GM21529 (cell line): ENCODE measurements at regions not wholly inside any gene's neighbourhood (a gene's known extent, or its start where the extent isn't known, plus 50 kb on each side); places are given as distances from the start of the nearest gene placed in this dataset.
"Not testable (repeated sequence)": the region's sequence is repeated elsewhere in the genome, so short reads cannot be mapped to it uniquely, and the experiment has no call there.

Source experiments
- ATAC-seq: cut with Tn5 transposase; IDR thresholded peaks from one replicate; pipeline ENCODE4 v1.9.1; 2021; ENCODE audit not compliant: unreplicated experiment

GRCh38 chr4:86478151-86478550 is 116.0 kb upstream of the PTPN13 start:
- ATAC-seq, result not testable (repeated sequence)

DNA sequence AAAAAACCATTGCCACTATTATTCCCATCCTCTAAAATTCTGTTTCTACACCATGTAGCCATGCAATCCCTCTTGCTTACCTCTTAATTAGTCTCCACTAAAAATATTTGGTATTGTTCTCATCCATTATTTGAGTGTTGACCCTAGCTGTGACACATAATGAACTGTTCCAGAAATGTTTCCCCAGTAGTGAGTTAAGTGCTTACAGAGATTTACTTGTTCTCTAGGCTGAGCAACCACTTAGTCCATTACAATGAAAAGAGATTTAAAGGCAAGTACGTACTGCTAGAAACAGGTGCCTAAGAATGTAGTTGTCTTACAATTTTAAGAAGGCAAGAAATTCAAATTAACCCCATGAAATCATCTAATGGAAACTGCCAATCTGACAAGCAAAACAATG is 112.7 kb upstream of the PTPN13 start:
- ATAC-seq, result no peak

GRCh38 chr4:86482306-86483172 is 111.6 kb upstream of the PTPN13 start:
- ATAC-seq, result no peak

DNA sequence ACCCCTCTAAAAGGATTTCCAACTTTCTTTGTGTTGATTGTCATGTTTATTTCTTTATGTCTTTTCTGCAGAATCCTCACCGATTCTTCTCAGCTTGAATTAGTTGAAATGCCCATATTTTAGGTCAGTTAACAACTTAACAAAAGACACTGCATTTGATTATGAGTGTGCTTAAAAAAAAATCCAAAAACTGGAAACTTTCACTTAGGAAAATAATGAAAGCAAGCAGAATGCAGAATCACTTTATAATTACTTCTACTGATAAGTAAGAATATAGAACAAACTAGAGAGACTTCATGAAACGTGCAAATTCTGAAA is 111.0 kb upstream of the PTPN13 start:
- no peak for ATAC-seq

- no peak for ATAC-seq
Observed at GRCh38 chr4:86483773-86484172, 110.3 kb upstream of the PTPN13 start.

DNA sequence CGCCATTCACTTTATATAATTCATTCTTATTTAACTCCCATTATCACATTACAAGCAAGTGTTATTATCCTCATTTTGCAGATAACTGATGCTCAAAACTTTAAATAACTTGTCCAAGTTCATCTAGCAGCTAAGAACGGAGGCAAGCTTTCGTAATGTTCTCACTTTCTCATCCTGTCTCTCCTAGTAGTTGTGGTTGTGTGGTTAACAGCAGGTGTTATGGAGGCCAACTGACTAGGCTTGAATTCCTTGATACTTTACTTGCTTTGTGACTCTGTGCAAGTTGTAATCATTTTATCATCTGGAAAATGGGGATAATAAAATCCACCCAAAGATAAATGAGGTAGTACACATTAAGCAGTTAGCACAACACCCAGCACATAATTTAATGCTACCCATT is 109.9 kb upstream of the PTPN13 start:
- ATAC-seq, result no peak

- ATAC-seq, result no peak
Observed at GRCh38 chr4:86487738-86488348, 106.3 kb upstream of the PTPN13 start.

- no peak for ATAC-seq
Observed at GRCh38 chr4:86493460-86493859, 100.7 kb upstream of the PTPN13 start.

- no peak for ATAC-seq
Observed at GRCh38 chr4:86496094-86497080, 97.7 kb upstream of the PTPN13 start.

GRCh38 chr4:86497131-86497530 is 97.0 kb upstream of the PTPN13 start:
- ATAC-seq, result no peak

DNA sequence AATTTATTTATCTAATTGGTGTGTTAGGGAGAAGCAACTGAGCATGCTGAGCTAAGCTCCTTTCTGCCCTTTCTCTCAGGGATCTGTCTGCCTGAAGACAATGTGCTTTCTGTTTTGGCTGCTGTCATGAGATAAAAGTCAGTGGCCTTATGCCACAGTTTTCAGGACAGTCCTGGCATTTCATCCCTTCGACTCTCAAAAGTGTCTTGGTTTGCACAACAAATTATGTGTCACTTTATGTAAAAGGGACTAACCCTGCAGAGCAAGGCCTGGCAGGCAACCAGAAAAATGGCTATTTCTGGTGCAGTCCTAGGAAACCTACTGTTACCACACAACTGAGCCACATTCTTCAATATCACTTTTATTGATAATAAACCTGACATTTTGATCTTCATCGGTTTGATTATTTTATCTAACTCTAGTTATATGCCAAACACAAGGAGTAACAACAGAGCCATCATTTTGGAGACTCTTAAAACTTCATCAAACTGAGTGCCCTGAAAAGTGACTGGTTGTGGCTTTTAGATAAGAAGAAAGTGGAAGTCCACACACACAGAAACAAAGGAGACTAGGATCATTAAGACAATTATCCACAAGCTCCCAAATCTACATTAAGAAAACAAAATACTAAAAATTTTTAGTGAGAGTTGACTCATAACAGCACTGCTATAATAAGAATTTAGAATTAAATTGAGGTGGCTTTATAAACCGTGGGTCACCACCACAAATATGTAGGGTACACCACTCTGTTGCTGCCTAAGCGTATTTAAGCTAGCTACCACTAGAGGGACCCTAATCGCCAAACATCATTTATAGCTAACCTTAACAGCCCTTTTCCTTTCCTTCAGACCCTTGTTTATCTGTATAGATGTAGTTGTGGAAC is 95.9 kb upstream of the PTPN13 start:
- peak; percentile 83 for ATAC-seq

GRCh38 chr4:86498863-86499166 is 95.3 kb upstream of the PTPN13 start:
- no peak for ATAC-seq

- ATAC-seq, result no peak
Observed at GRCh38 chr4:86500527-86500926, 93.6 kb upstream of the PTPN13 start.

DNA sequence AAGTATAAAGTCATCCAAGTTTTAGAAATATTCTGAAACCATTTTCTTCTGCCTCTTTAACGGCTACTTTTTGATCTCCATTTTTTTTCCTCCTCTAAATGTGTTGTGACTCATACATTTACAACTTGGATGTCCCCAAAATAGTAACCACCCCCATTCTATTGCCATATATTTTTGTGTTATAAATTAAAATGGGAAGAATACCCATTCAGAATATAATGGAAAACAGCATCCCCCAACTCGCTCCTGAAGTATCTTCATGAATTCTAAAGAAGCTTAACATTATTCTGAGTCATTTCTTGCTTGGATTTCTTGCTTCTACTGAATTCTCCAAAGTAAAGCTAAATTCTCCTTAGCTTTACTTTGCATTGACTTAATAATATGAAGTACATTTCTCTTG is 92.0 kb upstream of the PTPN13 start:
- no peak for ATAC-seq

DNA sequence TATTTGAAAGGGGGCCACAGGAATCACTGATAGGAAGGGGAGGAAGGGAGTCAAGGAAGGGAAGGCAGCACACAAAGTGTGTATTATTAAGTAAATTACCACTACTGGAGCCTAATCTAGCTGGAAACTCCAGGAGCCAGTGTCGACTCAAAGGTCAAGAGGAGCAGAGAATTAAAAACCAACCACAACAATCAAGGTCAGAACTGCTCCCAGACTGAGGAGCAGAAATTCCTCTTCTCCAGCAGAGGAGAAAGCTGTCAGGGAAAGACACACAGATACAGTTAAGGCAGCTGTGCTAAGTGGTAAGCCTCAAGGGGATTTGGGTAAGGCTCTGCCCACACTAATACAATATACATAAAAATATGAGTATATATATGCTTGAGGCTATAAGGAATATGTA is 87.5 kb upstream of the PTPN13 start:
- no peak for ATAC-seq

- ATAC-seq, result no peak
Observed at GRCh38 chr4:86508436-86508835, 85.7 kb upstream of the PTPN13 start.

- ATAC-seq, result no peak
Observed at GRCh38 chr4:86511590-86511989, 82.5 kb upstream of the PTPN13 start.

- no peak for ATAC-seq
Observed at GRCh38 chr4:86512631-86513030, 81.5 kb upstream of the PTPN13 start.

DNA sequence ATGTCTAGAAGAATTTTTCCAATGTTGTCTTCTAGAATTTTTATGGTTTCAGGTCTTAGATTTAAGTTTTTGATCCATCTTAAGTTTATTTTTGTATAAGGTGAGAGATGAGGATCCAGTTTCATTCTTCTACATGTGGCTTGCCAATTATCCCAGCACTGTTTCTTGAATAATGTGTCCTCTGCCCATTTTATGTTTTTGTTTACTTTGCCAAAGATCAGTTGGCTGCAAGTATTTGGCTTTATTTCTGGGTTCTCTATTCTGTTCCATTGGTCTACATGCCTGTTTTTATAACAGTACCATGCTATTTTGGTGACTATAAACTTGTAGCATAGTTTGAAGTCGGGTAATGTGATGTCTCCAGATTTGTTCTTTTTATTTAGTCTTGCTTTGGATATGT is 78.2 kb upstream of the PTPN13 start:
- ATAC-seq, result not testable (repeated sequence)

GRCh38 chr4:86521373-86521969 is 72.6 kb upstream of the PTPN13 start:
- ATAC-seq, result no peak
